HG03354 (cell line): ENCODE measurements at regions not wholly inside any gene's neighbourhood (a gene's known extent, or its start where the extent isn't known, plus 50 kb on each side); places are given as distances from the start of the nearest gene placed in this dataset.
"Not testable (repeated sequence)": the region's sequence is repeated elsewhere in the genome, so short reads cannot be mapped to it uniquely, and the experiment has no call there.

Experiments
- ATAC-seq: cut with Tn5 transposase; IDR thresholded peaks from one replicate; pipeline ENCODE4 v1.9.1; 2021; ENCODE audit warnings: mild to moderate bottlenecking; ENCODE audit not compliant: unreplicated experiment, poor library complexity, severe bottlenecking

GRCh38 chr4:126986005-126986404 lies 646.8 kb upstream of the INTU start:
- no peak for ATAC-seq

DNA sequence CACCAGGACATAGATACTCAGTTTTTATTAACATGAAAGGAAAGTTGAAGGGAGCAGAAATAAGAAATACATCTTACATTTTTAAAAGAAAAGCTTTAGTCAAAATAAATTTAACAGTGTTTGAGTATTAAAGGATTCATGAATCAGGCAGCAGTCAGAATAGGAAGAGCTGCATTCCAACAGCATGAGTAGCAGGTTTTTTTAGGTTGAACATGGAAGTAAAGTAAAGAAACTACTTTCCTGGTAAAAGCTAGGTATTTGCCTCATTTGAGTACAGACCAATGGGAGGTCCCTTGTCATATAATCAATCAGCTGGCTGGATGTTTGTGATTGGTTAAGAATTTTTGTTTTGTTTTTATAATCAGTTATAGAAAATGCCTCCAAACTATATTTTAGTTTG lies 645.9 kb upstream of the INTU start:
- ATAC-seq: no peak

- no peak for ATAC-seq
These were observed 640.8 kb upstream of the INTU start for GRCh38 chr4:126991965-126992364.

- no peak for ATAC-seq
These were observed 639.8 kb upstream of the INTU start for GRCh38 chr4:126992910-126993309.

DNA sequence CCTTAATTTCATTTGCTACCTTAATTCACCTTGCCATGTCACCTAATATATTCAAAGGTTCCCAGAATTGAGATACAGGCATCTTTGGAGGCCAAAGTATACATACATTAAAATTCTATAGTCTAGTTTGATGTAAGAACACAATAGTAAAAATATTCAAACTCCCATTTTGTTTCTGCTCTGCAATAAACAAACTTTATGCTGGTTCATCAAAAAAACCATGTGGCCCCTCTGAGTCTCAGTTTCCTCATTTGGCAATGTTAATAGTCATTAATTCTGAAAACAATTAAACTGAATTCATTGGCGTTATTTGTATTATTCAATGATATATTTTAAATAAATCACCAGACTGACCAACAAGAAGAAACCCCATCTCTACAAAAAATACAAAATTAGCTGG lies 639.4 kb upstream of the INTU start:
- no peak for ATAC-seq

DNA sequence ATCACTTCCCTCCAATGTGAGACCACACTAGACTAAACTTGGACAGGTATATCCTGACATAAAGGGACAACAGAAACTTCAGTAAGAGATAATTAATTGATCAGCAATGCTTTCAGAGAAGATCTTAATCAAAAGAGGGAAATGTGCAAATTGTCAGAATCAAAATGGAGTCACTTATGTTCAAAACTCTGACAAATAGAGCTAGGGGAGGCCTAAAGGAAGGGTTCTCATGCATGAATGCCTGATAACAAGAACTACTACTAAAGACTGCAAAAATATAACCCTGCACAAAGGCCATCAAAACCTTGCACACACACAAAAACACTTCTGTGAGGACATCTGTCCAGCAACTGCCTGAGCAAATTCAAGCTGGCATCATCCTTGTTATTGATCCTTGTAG lies 637.5 kb upstream of the INTU start:
- ATAC-seq: no peak

GRCh38 chr4:127000110-127000509 lies 632.6 kb upstream of the INTU start:
- ATAC-seq: no peak

GRCh38 chr4:127000846-127001245 lies 631.9 kb upstream of the INTU start:
- no peak for ATAC-seq

- ATAC-seq: no peak
These were observed 630.8 kb upstream of the INTU start for GRCh38 chr4:127001933-127002332.

- ATAC-seq: no peak
These were observed 626.3 kb upstream of the INTU start for GRCh38 chr4:127006446-127006877.

DNA sequence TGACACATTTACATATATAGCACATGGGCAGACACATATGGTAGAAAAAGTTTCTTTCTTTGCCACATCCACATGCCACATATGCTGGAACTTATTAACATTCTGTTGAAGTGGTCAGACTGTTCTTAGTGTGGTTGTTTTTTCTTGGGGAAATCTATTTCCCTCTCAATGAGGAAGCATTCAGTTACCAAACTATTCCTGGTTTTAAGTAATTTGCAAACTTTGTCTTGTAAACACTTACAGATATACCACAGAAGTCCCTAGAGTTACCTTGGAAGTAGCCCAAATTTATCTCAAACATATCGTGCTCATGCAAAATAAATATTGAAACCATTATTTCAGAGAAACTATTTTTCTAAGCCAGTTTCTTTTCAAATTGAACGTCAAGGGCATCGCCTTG lies 625.5 kb upstream of the INTU start:
- no peak for ATAC-seq

GRCh38 chr4:127012549-127012948 lies 620.2 kb upstream of the INTU start:
- ATAC-seq: no peak

DNA sequence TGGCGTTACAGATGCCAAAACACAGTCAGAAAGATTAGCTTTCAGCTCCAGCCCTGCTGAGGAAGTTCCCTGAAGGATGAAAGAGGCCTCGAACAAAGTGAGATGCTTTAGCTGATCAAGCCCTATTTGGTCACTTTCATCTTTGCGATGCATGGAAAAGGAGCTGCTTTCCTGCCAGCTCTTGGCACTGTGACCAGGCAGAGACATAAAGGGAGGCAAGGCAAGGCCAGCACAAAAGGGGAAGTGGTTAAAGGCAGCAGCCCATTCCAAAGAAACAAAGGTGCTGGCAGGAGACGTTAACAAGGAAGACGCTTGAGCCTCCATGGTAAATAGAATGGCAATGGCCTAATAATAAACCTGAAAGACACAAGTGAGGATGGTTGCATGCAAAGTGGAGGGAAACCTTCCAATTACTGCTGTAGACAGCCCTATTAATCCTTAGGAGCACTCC lies 617.1 kb upstream of the INTU start:
- no peak for ATAC-seq

- no peak for ATAC-seq
These were observed 614.4 kb upstream of the INTU start for GRCh38 chr4:127018381-127018780.

GRCh38 chr4:127020831-127021230 lies 611.9 kb upstream of the INTU start:
- ATAC-seq: not testable (repeated sequence)

DNA sequence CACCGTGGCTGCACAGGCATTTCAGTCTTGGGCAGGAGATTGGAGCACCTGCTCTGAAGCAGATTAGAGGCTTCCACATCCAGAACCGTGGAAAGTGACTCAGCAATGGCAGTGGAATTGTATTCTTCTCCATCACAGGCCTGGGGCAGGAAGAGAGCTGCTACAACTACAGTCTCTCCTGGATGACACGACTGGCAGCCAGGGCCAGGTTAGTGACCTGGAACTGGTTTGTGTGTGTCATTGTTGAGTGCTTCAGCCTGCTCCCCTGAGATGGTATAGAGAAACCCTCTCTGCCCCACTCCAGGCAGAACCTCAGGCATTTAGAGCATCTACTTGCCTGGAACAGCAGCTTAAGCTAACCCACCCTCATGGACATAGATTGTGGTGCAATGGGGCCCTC lies 596.5 kb upstream of the INTU start:
- no peak for ATAC-seq

DNA sequence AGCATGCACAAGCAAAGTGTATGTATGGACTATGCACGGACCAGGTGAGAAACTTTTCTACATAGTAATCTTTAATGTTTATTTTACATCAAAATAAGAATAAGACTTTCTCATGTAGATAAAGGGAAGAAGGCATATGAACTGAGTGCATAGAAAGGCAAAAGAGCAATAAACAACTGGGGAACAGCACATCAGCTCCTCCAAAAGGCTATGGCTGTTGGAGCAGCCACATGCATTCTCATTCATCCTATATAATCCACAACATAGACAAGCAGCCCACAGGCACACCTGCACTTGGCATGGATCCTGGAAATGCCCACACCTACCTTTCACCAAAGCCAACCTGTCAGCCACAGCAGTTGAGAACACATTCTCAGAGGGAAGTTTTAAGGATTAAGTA lies 586.9 kb upstream of the INTU start:
- ATAC-seq: no peak

- no peak for ATAC-seq
These were observed 584.8 kb upstream of the INTU start for GRCh38 chr4:127047930-127048329.

DNA sequence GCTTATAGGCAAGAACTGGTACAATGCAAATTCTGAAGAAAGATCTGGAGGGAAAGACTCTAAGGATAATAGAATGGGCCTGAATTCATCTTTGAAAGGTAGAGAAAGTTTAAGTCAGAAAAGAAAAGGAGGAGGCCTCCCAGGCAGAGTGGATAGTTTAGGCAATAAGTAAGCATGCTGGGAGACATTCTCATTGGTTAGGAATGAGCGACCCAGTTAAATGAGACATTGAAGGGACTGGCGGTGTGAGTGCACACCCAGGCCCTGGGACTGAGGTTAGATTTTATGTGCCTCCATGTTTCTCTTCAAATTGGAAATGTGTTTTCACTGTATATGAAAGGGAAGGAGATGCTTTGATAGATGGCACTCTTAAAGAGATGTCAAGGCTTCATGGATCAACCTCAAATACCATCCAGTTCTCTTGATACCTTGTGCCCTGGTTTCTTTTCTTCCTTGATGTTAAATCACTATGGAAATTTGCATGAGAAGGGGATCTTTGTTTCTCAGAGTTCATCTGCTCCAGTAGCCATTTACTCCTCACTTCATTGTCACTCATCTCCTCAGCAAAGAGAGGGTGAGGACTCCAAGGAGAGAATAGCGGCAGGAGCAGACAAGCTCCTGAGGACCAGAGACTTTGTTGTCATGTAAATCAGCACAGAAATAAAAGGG lies 584.2 kb upstream of the INTU start:
- no peak for ATAC-seq

GRCh38 chr4:127049526-127049925 lies 583.2 kb upstream of the INTU start:
- ATAC-seq: no peak

GRCh38 chr4:127052742-127053141 lies 580.0 kb upstream of the INTU start:
- no peak for ATAC-seq

- ATAC-seq: no peak
These were observed 577.4 kb upstream of the INTU start for GRCh38 chr4:127055357-127055756.
